GM19043 (cell line): ENCODE measurements at regions not wholly inside any gene's neighbourhood (a gene's known extent, or its start where the extent isn't known, plus 50 kb on each side); places are given as distances from the start of the nearest gene placed in this dataset.
"Not testable (repeated sequence)": the region's sequence is repeated elsewhere in the genome, so short reads cannot be mapped to it uniquely, and the experiment has no call there.

Experiments used
- ATAC-seq: cut with Tn5 transposase; IDR thresholded peaks from one replicate; pipeline ENCODE4 v1.9.1; 2021; ENCODE audit warnings: low read depth; ENCODE audit not compliant: unreplicated experiment

DNA sequence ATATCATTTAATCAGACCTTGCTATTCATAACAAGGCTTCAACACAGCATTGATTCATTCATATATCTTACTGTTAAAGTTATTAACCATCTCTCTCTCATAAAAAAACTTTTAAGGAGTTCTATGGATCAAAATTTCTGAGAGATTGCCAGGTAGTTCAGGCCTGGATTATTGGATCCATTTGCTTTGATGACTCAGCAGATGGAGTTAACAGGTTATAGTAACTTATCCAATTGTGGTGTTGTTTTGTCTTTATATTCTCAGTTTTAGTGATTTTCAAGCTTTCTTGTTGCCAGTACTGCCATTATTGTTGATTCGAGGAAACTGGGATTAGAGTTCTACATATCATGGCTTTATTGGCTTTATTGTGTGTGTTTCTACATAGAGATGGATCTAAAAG lies 195.7 kb upstream of the MMADHC start:
- ATAC-seq: no peak

GRCh38 chr2:149782572-149782971 lies 195.0 kb upstream of the MMADHC start:
- ATAC-seq: no peak

DNA sequence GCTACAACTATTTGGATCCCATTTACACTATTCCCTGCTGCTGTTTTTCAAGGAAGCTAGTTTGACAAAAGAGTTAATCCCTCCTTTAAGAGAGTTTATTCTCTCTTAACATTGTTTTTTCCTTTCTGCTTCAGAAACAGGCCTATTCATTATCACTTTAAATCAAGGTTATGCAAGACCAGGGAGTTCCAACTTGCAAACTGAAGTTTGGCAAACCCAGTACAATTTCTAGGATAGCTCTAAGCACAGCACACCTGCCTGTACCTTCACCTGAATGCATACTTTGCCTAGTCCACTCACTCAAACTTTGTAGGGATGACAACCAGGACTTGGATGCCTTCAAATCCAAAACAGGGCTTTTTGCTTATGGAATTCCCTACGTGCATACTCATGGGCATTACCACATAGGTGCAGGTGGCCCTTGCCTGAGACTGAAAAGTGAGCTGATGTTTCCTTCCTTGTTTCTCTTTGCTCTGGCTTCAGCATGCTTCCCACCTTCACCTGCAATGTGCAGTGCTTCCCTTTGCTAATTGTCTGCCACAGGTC lies 193.8 kb upstream of the MMADHC start:
- no peak for ATAC-seq

GRCh38 chr2:149773006-149773405 lies 185.4 kb upstream of the MMADHC start:
- no peak for ATAC-seq

DNA sequence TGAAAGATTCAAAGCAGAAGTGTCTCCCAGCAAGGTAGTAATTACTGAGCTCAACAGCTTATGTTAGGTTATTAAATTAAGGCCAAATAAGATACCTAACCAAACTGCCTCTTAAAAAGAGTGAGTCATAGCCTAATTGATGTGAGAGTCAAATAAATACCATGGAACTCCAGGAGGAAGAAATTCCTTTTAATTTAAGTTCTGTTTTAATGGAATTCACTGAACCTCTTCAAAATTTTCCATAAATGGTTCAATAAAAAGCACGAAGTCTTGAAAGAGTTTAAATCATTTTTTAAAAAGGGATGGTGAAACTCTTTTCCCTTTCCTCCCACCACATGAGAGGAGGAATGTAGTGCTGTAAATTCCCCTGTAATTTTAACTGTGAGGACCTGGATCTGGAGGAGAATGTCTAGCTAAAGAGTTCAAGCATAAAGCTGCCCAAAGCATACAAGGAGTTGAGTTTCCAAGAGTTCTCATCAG lies 180.8 kb upstream of the MMADHC start:
- no peak for ATAC-seq

DNA sequence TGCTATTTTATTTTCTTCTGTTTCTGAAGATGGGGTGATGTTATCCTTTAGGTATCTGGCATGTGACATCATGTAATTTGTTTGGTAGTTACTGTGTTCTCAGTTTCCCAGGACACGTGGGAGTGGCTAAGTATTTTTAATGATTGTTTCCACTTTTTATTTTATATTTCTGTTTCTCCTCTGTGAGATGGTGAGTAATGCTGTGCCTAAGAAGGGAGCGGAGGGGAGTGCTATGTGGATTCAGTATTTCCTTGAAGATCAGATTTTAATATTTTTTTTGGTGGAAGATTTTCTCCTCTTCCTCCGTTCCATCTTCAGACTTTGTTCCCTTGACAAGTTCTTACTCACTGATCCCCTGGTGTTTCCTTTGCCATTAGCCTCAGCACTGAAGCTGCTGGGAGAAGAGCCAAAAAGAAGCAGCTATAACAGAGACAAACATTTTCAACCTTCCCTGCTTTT lies 180.0 kb upstream of the MMADHC start:
- ATAC-seq: no peak

- ATAC-seq: no peak
Measured at GRCh38 chr2:149766339-149766738, 178.8 kb upstream of the MMADHC start.

GRCh38 chr2:149765636-149766035 lies 178.1 kb upstream of the MMADHC start:
- no peak for ATAC-seq

GRCh38 chr2:149765003-149765402 lies 177.4 kb upstream of the MMADHC start:
- ATAC-seq: no peak

GRCh38 chr2:149763358-149763757 lies 175.8 kb upstream of the MMADHC start:
- no peak for ATAC-seq

DNA sequence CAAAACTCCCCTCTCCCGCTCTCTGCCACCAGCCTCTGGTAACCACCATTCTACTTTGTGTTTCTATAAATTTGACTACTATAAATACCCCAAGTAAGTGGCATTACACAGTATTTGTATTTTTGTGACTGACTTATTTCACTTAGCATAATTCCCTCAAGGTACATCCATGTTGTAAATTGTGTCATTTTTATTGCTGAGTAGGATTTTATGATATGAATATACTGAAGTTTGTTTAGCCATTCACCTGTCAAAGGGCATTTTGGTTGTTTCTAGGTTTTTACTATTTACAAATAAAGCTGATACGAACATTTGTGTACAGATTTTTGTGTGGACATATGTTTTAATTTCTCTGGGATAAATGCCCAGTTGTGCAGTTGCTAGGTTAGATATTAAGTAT lies 174.0 kb upstream of the MMADHC start:
- ATAC-seq: no peak

DNA sequence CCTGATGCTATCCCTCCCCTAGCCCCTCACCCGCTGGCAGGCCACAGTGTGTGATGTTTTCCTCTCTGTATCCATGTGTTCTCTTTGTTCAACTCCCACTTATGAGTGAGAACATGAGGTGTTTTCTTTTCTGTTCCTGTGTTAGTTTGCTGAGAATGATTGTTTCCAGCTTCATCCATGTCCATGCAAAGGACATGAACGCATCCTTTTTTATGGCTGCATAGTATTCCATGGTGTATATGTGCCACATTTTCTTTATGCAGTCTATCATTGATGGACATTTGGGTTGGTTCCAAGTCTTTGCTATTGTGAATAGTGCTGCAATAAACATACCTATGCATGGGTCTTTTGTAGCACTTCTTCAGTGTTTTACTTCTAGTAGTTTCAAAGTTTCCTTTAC lies 171.8 kb upstream of the MMADHC start:
- ATAC-seq: not testable (repeated sequence)

GRCh38 chr2:149754722-149755121 lies 167.1 kb upstream of the MMADHC start:
- not testable (repeated sequence) for ATAC-seq

- ATAC-seq: no peak
Measured at GRCh38 chr2:149747456-149747855, 159.9 kb upstream of the MMADHC start.

DNA sequence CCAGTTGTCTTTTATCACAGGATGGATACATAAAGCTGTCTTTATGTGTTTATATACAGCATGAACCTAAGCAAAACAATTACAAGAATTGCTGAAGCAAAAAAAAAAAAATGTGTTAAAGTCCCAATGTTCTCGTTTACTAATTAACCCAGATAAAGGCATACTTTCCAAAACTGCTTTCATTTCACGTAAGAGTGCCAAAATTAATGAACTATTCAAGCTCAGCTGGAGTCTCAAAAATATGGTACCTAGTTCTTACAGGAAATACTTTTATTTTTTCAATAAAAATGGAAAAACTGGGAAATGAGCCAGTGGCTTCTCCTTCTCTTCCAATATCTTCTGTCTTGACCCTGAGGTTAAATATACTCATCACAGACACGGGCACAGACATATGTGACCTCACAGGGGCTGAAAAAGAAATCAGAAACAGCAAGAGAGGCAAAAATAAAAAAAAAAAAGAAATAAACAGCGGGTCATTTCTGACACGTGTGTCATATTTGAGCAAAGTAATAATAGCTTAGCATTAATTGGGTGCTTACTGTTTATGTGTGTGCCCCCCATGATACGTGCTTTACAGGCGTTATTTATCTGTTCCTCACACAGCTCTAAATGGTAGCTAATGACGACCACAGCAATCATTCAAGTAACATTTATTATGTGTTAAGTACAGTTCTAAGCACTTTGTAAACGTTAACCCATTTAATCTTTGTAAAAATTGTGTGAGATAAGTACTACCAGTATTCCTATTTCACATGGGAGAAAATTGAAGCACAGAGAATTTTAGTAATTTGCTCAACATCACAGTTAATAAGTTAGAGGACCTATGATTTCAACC lies 158.0 kb upstream of the MMADHC start:
- no peak for ATAC-seq

GRCh38 chr2:149744865-149745264 lies 157.3 kb upstream of the MMADHC start:
- ATAC-seq: no peak

GRCh38 chr2:149743842-149744448 lies 156.4 kb upstream of the MMADHC start:
- ATAC-seq: no peak

DNA sequence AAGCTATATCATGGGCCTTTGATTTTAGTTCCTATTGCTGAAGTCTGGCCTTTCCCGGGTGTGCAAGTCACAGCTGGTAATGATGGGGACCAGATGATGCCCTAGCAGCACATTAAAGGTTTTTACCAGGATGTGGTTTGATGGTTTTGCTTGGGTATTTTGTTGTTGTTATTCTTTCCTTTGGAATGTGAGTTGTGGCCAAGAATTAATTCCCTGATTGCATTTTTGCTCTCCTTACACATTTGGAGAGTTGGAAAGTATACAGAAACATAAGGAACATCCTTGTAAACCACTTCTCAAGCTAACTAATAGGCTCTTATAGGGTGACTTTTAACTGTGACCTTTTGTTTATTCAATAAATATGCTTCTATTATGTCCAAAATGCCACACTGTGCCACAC lies 154.1 kb upstream of the MMADHC start:
- no peak for ATAC-seq

GRCh38 chr2:149740490-149740889 lies 152.9 kb upstream of the MMADHC start:
- no peak for ATAC-seq

- ATAC-seq: no peak
Measured at GRCh38 chr2:149739883-149740265, 152.3 kb upstream of the MMADHC start.

GRCh38 chr2:149739171-149739882 lies 151.8 kb upstream of the MMADHC start:
- no peak for ATAC-seq
